Thyroid gland (tissue), 4 donors: ENCODE measurements at regions not wholly inside any gene's neighbourhood (a gene's known extent, or its start where the extent isn't known, plus 50 kb on each side); places are given as distances from the start of the nearest gene placed in this dataset.

Experiments
- POLR2A ChIP-seq, 2 donors: fragments of 450-650 bp; IDR thresholded peaks; one replicate each; pipeline ENCODE4 v1.6.1; 2017; ENCODE audit warnings: antibody characterized with exemption in 2 of 2, mild to moderate bottlenecking in 2 of 2, moderate library complexity in 1 of 2
- TF ChIP-seq, protein P1 (sequence below), 6 experiments: fragments of 200-600 bp in 3 of 6; fragments of 450-650 bp in 3 of 6; sonication (generic) in 3 of 6; IDR thresholded peaks; one replicate each; pipeline ENCODE4 v1.5.1; 2016 to 2019; ENCODE audit warnings: antibody characterized with exemption in 6 of 6, mild to moderate bottlenecking in 2 of 6, inconsistent platforms in 1 of 6, moderate library complexity in 1 of 6

DNA sequence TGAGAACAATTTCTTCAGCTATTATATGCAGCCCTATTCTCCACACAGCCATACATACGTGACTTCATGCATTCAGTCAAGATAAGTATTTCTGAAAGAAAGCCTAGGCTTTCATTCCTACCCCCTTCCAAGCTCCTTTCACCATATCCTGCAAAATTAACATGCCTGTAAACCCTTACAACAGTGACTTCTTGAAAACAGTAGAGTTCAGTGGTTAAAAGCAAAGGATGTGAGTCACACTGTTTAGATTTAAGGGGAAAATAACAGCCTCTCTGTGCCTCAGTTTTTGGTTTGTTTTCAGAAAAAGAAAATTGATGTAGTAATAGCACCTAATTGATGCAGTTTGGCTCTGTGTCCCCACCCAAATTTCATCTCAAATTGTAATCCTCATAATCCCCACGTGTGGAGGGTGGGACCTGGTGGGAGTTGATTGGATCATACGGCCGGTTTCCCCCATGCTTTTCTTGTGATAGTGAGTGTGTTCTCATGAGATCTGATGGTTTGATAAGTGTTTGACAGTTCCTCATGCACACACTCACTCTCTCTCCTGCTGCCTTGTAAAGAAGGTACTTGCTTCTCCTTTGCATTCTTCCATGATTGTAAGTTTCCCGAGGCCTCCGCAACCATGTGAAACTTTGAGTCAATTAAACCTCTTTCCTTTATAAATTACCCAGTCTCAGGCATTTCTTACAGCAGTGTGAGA is 264.8 kb downstream of the CETN3 start:
- TF ChIP-seq, protein P1, sequence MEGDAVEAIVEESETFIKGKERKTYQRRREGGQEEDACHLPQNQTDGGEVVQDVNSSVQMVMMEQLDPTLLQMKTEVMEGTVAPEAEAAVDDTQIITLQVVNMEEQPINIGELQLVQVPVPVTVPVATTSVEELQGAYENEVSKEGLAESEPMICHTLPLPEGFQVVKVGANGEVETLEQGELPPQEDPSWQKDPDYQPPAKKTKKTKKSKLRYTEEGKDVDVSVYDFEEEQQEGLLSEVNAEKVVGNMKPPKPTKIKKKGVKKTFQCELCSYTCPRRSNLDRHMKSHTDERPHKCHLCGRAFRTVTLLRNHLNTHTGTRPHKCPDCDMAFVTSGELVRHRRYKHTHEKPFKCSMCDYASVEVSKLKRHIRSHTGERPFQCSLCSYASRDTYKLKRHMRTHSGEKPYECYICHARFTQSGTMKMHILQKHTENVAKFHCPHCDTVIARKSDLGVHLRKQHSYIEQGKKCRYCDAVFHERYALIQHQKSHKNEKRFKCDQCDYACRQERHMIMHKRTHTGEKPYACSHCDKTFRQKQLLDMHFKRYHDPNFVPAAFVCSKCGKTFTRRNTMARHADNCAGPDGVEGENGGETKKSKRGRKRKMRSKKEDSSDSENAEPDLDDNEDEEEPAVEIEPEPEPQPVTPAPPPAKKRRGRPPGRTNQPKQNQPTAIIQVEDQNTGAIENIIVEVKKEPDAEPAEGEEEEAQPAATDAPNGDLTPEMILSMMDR (IDR thresholded peaks at IDR 0.05) = no peak
- TF ChIP-seq POLR2A (IDR thresholded peaks at IDR 0.05) = no peak
